ENCODE measurements at regions not wholly inside any gene's neighbourhood (a gene's known extent, or its start where the extent isn't known, plus 50 kb on each side); places are given as distances from the start of the nearest gene placed in this dataset.

- dilution Hi-C loops (cut with HindIII; ENCODE audit: low sequenced_read_pairs, unreplicated experiment) (no loop called here), in situ Hi-C loops (cut with MboI; ENCODE audit: low sequenced_read_pairs) (no loop called here), intact Hi-C loops (cut with micrococcal nuclease) (no loop called here)
- H3K9ac ChIP-seq (ENCODE audit: low read depth, low read length), result no peak overlapping the region
- peaks cover 4% of the 10 kb centered on the region for H3K4me1 ChIP-seq (ENCODE audit: control insufficient read depth, insufficient read depth, low read length)
- no peak overlapping the region for H4K91ac ChIP-seq (ENCODE audit: insufficient read depth, low read depth, low read length)
- CTCF ChIA-PET, result no interaction called here
- H3K18ac ChIP-seq (ENCODE audit: low read depth, low read length), result peak overlapping the region; percentile 29; the same call in 1 of the 2 replicates
- H4K8ac ChIP-seq (ENCODE audit: low read depth in 2 of 2, low read length in 2 of 2), result no peak overlapping the region
- ATAC-seq (ENCODE audit: low read depth) (no peak), DNase-seq (no peak)
- no peak overlapping the region for H3K56ac ChIP-seq (ENCODE audit: extremely low read depth, insufficient read depth, low read length)
- no peak overlapping the region for H2AK5ac ChIP-seq (ENCODE audit: low read depth, low read length)
- no peak overlapping the region for H2AFZ ChIP-seq (replicated peaks; ENCODE audit: low read length, poor library complexity)
- H3K4ac ChIP-seq (ENCODE audit: low read depth, low read length), result peak overlapping the region; percentile 49; the same call in 1 of the 2 replicates
- no TSS peak for BruUV-seq (replicated peaks)
- no peak overlapping the region for H3K4me3 ChIP-seq (ENCODE audit: insufficient read depth, low read depth, low read length)
- H3K79me1 ChIP-seq (ENCODE audit: low read depth in 1 of 2, low read length in 2 of 2), result no peaks in the 10 kb centered on the region
- H3K27ac ChIP-seq (ENCODE audit: insufficient read depth, low read length), result no peak overlapping the region
- WGBS, 2 experiments (ENCODE audit: extremely low coverage in 2 of 2, insufficient read length in 1 of 2), result no CpG with 5 or more reads among the region's 3 CpGs
- H4K5ac ChIP-seq (ENCODE audit: low read depth, low read length), result no peak overlapping the region; the same call in 1 of the 2 replicates
- H4K20me1 ChIP-seq (ENCODE audit: insufficient read depth, low read length), result no peaks in the 10 kb centered on the region
- no peak overlapping the region for H3K4me2 ChIP-seq (ENCODE audit: low read depth, low read length)
- peak overlapping the region; percentile 39 for H3K23ac ChIP-seq (ENCODE audit: low read depth, low read length)
- H3K14ac ChIP-seq (replicated peaks; ENCODE audit: low read depth, low read length), result no peak overlapping the region
- no peaks in the 10 kb centered on the region for H3K36me3 ChIP-seq (ENCODE audit: control insufficient read depth, insufficient read depth, low read length)
- no peaks in the 10 kb centered on the region for H3K27me3 ChIP-seq (ENCODE audit: control insufficient read depth, insufficient read depth, low read length)
- no peak overlapping the region for H2BK20ac ChIP-seq (ENCODE audit: low read depth, low read length)
- no peak overlapping the region; the same call in 1 of the 2 replicates for H2BK120ac ChIP-seq (ENCODE audit: low read depth, low read length)
- no peaks in the 10 kb centered on the region for H3K9me1 ChIP-seq (ENCODE audit: insufficient read depth, low read length)
- no peak overlapping the region for H2BK15ac ChIP-seq (ENCODE audit: low read depth, low read length)
- H3K9me3 ChIP-seq (ENCODE audit: control insufficient read depth, insufficient read depth, low read length), result no peaks in the 10 kb centered on the region
- TF ChIP-seq MXI1 (IDR thresholded peaks at IDR 0.05; ENCODE audit: borderline replicate concordance, low read depth, low read length), result no peak
- TF ChIP-seq MAZ (IDR thresholded peaks at IDR 0.05; ENCODE audit: borderline replicate concordance, low read depth, low read length), result no peak
- TF ChIP-seq RFX5 (IDR thresholded peaks at IDR 0.05; ENCODE audit: low read depth, low read length), result no peak
- TF ChIP-seq RAD21 (IDR thresholded peaks at IDR 0.05; ENCODE audit: low read length), result no peak
- TF ChIP-seq POLR2A (IDR thresholded peaks at IDR 0.05; ENCODE audit: low read depth, low read length), result no peak
- no peak for TF ChIP-seq FOS (IDR thresholded peaks at IDR 0.05; ENCODE audit: low read depth, low read length)
- no peak for TF ChIP-seq CHD1 (IDR thresholded peaks at IDR 0.05; ENCODE audit: low read depth, low read length)
- H2BK5ac ChIP-seq (ENCODE audit: low read depth, low read length, poor library complexity, severe bottlenecking), result peak overlapping the region; percentile 23
- no peak overlapping the region for H2AK9ac ChIP-seq (replicated peaks; ENCODE audit: low read depth, low read length, poor library complexity)
- POLR2A ChIA-PET (ENCODE audit: unreplicated experiment), result no interaction called here
These were observed 988.4 kb downstream of the KCNMA1 start for GRCh38 chr10:76649254-76649653.
